Adrenal gland (tissue), 9 donors: ENCODE measurements at regions not wholly inside any gene's neighbourhood (a gene's known extent, or its start where the extent isn't known, plus 50 kb on each side); places are given as distances from the start of the nearest gene placed in this dataset.

Experiments used
- DNase-seq, 7 donors: peaks; one replicate each; pipeline ENCODE4 v3.0.0-alpha.2; 2019 to 2020
- H3K27ac ChIP-seq, 5 donors: fragments of 200-600 bp; sonication (generic) in 4 of 5; 1 replicate in 3 of 5; 2 replicates in 2 of 5; pipeline versions ENCODE4 v1.5.1 to v1.8.0; 2016 to 2020; ENCODE audit warnings: mild to moderate bottlenecking in 1 of 5
- H3K27me3 ChIP-seq: fragments of 200-600 bp; 2 replicates; pipeline ENCODE4 v1.8.0; 2021
- H3K36me3 ChIP-seq, 2 donors: fragments of 200-600 bp; replicated peaks in 1 of 2; 1 replicate in 1 of 2; 2 replicates in 1 of 2; pipeline versions ENCODE4 v1.5.1 to v1.8.0; 2018 to 2022
- H3K4me1 ChIP-seq, 2 donors: fragments of 200-600 bp; replicated peaks in 1 of 2; 1 replicate in 1 of 2; 2 replicates in 1 of 2; pipeline versions ENCODE4 v1.5.1 to v1.8.0; 2018 to 2021
- H3K4me3 ChIP-seq, 4 donors: fragments of 200-600 bp; sonication (generic) in 3 of 4; one replicate each; pipeline ENCODE4 v1.5.1; 2016 to 2018
- H3K9me3 ChIP-seq, 3 donors: fragments of 200-600 bp; sonication (generic) in 1 of 3; replicated peaks in 1 of 3; 1 replicate in 2 of 3; 2 replicates in 1 of 3; pipeline versions ENCODE4 v1.5.1 to v1.8.0; 2016 to 2021
- POLR2A ChIP-seq, 2 donors: fragments of 450-650 bp; IDR thresholded peaks; one replicate each; pipeline ENCODE4 v1.6.1; 2017; ENCODE audit warnings: antibody characterized with exemption in 2 of 2, mild to moderate bottlenecking in 2 of 2, moderate library complexity in 1 of 2
- WGBS, 4 donors: extraction: QIAGEN DNeasy Blood & Tissue Kit in 2 of 4; methylation state at CpG; one replicate each; pipeline versions ENCODE4 v1.1.5 to v1.1.7; 2013 to 2017; 5-methylcytosine and 5-hydroxymethylcytosine counted together
- intact Hi-C, 2 donors: fragments of 100-400 bp; cut with DNase I; formaldehyde crosslinking; loops; one replicate each; pipeline versions ENCODE4 v1.14.1 to v1.15.0; 2022 to 2023
- TF ChIP-seq, protein P1 (sequence below), 6 experiments: fragments of 450-650 bp in 4 of 6; fragments of 200-600 bp in 2 of 6; sonication (generic) in 1 of 6; IDR thresholded peaks; 1 replicate in 5 of 6; 2 replicates in 1 of 6; pipeline versions ENCODE4 v1.5.1 to v1.8.0; 2016 to 2021; ENCODE audit warnings: antibody characterized with exemption in 6 of 6, mild to moderate bottlenecking in 2 of 6, moderate library complexity in 1 of 6
- donor health status: healthy with polysubstance abuse.
- donor health status: Bipolar disorder and iron deficiency.
- donor health status: DM: yes; HTN: yes; CAD: no.
- donor health status: DM: no; HTN: no; CAD: no.
- donor health status: DM: no; HTN: no; CAD: no.

GRCh38 chr2:59191781-59192180 lies 950.7 kb upstream of the FANCL start:
- Histone ChIP-seq H3K27ac (no peak overlapping the region), H3K4me3 (no peak overlapping the region), H3K9me3 (no peaks in the 10 kb centered on the region), H3K27me3 (no peaks in the 10 kb centered on the region), H3K4me1 (peaks cover 4 to 8% of the 10 kb centered on the region in 2 donors), H3K36me3 (no peaks in the 10 kb centered on the region)
- 90 to 97% (median 95%) methylated on average over 4 of the region's 4 CpGs for WGBS, 4 donors
- no peak for TF ChIP-seq POLR2A (IDR thresholded peaks at IDR 0.05)
- TF ChIP-seq, protein P1, sequence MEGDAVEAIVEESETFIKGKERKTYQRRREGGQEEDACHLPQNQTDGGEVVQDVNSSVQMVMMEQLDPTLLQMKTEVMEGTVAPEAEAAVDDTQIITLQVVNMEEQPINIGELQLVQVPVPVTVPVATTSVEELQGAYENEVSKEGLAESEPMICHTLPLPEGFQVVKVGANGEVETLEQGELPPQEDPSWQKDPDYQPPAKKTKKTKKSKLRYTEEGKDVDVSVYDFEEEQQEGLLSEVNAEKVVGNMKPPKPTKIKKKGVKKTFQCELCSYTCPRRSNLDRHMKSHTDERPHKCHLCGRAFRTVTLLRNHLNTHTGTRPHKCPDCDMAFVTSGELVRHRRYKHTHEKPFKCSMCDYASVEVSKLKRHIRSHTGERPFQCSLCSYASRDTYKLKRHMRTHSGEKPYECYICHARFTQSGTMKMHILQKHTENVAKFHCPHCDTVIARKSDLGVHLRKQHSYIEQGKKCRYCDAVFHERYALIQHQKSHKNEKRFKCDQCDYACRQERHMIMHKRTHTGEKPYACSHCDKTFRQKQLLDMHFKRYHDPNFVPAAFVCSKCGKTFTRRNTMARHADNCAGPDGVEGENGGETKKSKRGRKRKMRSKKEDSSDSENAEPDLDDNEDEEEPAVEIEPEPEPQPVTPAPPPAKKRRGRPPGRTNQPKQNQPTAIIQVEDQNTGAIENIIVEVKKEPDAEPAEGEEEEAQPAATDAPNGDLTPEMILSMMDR (IDR thresholded peaks at IDR 0.05) = no peak
- intact Hi-C loops = no loop called here
- no peak for DNase-seq

DNA sequence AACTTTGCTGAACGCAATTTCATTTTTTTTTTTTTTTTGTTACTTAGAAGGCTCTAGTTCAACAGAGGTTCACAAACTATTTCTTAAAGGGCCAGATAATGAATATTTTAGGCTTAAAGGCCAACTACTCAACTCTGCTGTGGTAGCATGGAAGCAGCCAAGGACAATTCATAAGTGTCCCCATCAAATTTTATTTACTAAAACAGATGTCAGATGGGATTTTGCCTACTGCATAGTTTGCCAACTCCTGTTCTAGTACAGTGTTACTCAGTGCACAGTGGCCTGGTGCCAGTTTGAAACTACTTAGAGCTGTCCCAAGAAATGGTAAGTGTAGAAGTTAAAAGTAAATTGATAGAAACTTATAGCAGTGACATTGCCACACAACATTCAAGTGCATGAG lies 949.4 kb upstream of the FANCL start:
- intact Hi-C loops = no loop called here
- DNase-seq = peak in 5 of 7 donors; percentile 16 to 47 (median 33)
- no peaks in the 10 kb centered on the region for H3K27me3 ChIP-seq
- H3K9me3 ChIP-seq = no peaks in the 10 kb centered on the region
- TF ChIP-seq POLR2A (IDR thresholded peaks at IDR 0.05) = no peak
- TF ChIP-seq, protein P1 (IDR thresholded peaks at IDR 0.05) = no peak
- 48 to 63% (median 58%) methylated on average over 1 of the region's 1 CpG for WGBS, 4 donors
- H3K4me1 ChIP-seq = no peaks in the 10 kb centered on the region
- no peaks in the 10 kb centered on the region for H3K36me3 ChIP-seq
- H3K27ac ChIP-seq = no peak overlapping the region
- H3K4me3 ChIP-seq = no peak overlapping the region

DNA sequence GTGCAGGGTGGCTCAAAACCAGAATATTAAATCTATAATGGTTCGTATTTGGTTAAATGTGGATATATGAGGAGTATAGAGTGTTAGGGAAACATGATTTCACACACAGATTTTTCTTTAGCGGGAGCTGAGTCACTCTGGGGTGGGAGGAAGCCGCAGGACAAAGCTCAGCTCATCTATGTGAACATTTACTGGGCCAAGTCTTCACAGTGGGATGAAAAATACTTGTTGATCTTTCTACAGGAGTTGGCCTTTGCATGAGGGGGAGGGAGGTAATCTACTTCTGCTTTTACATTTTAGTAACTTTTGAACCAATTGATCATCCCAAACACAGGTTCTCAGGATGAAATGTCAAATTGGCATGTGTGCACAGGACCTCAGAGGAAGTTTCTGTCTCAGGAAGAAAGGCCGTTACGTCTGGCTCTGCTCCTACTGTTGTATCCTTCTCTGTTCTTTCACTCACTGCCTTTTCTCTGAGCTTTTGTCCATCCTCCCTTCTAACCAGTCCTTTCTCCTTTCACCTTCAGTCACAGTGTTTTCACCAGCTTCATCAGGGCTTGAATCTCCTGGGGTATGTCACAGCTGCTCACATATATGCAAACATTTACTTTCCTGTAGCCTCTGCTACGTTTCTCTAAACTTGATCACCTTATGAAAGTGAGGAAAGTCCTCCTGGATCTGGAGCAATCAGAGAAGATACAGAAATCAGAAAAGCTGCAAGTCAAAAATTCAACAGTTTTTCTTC lies 943.3 kb upstream of the FANCL start:
- intact Hi-C loops = no loop called here
- Histone ChIP-seq H3K4me3 (no peak overlapping the region), H3K27me3 (no peaks in the 10 kb centered on the region), H3K9me3 (no peaks in the 10 kb centered on the region), H3K4me1 (no peaks in the 10 kb centered on the region), H3K27ac (no peak overlapping the region), H3K36me3 (no peaks in the 10 kb centered on the region)
- no peak for DNase-seq
- WGBS, 4 donors = 35 to 47% (median 45%) methylated on average over 6 of the region's 6 CpGs
- no peak for TF ChIP-seq POLR2A (IDR thresholded peaks at IDR 0.05)
- TF ChIP-seq, protein P1 (IDR thresholded peaks at IDR 0.05) = no peak

GRCh38 chr2:59183070-59183469 lies 941.9 kb upstream of the FANCL start:
- no peak for DNase-seq
- no peak for TF ChIP-seq POLR2A (IDR thresholded peaks at IDR 0.05)
- TF ChIP-seq, protein P1 (IDR thresholded peaks at IDR 0.05) = no peak
- H3K4me1 ChIP-seq = no peaks in the 10 kb centered on the region
- H3K4me3 ChIP-seq = no peak overlapping the region
- no peak overlapping the region for H3K27ac ChIP-seq
- intact Hi-C loops = no loop called here
- no peaks in the 10 kb centered on the region for H3K27me3 ChIP-seq
- 90 to 98% (median 91%) methylated on average over 1 of the region's 1 CpG for WGBS, 4 donors
- no peaks in the 10 kb centered on the region for H3K36me3 ChIP-seq
- no peaks in the 10 kb centered on the region for H3K9me3 ChIP-seq
